HG03354 (cell line): ENCODE measurements at regions not wholly inside any gene's neighbourhood (a gene's known extent, or its start where the extent isn't known, plus 50 kb on each side); places are given as distances from the start of the nearest gene placed in this dataset.

Source experiments
- ATAC-seq: cut with Tn5 transposase; IDR thresholded peaks from one replicate; pipeline ENCODE4 v1.9.1; 2021; ENCODE audit warnings: mild to moderate bottlenecking; ENCODE audit not compliant: unreplicated experiment, poor library complexity, severe bottlenecking

- ATAC-seq = no peak
Measured at GRCh38 chr6:18742406-18742805, 355.3 kb downstream of the RNF144B start.

- ATAC-seq = no peak
Measured at GRCh38 chr6:18746727-18747126, 359.6 kb downstream of the RNF144B start.

- no peak for ATAC-seq
Measured at GRCh38 chr6:18748314-18748713, 361.2 kb downstream of the RNF144B start.

- ATAC-seq = no peak
Measured at GRCh38 chr6:18752278-18753068, 365.3 kb downstream of the RNF144B start.

- ATAC-seq = no peak
Measured at GRCh38 chr6:18753076-18753475, 365.9 kb downstream of the RNF144B start.

GRCh38 chr6:18763086-18763485 is 375.9 kb downstream of the RNF144B start:
- no peak for ATAC-seq

- ATAC-seq = no peak
Measured at GRCh38 chr6:18784794-18785193, 397.6 kb downstream of the RNF144B start.

- no peak for ATAC-seq
Measured at GRCh38 chr6:18785810-18786490, 398.8 kb downstream of the RNF144B start.

- no peak for ATAC-seq
Measured at GRCh38 chr6:18792866-18793265, 405.7 kb downstream of the RNF144B start.

GRCh38 chr6:18795726-18796125 is 408.6 kb downstream of the RNF144B start:
- no peak for ATAC-seq

- no peak for ATAC-seq
Measured at GRCh38 chr6:18820725-18821124, 433.6 kb downstream of the RNF144B start.

- ATAC-seq = no peak
Measured at GRCh38 chr6:18823782-18824386, 436.7 kb downstream of the RNF144B start.

GRCh38 chr6:18829272-18829870 is 442.2 kb downstream of the RNF144B start:
- no peak for ATAC-seq

- no peak for ATAC-seq
Measured at GRCh38 chr6:18835976-18836375, 448.8 kb downstream of the RNF144B start.

- ATAC-seq = no peak
Measured at GRCh38 chr6:18837013-18837412, 449.9 kb downstream of the RNF144B start.

GRCh38 chr6:18842534-18842933 is 455.4 kb downstream of the RNF144B start:
- no peak for ATAC-seq

GRCh38 chr6:18845896-18846295 is 458.7 kb downstream of the RNF144B start:
- no peak for ATAC-seq

- no peak for ATAC-seq
Measured at GRCh38 chr6:18846327-18846726, 459.2 kb downstream of the RNF144B start.

- ATAC-seq = no peak
Measured at GRCh38 chr6:18861204-18861603, 474.1 kb downstream of the RNF144B start.

- no peak for ATAC-seq
Measured at GRCh38 chr6:18883268-18883667, 496.1 kb downstream of the RNF144B start.
